Loucy (cell line): ENCODE measurements at regions not wholly inside any gene's neighbourhood (a gene's known extent, or its start where the extent isn't known, plus 50 kb on each side); places are given as distances from the start of the nearest gene placed in this dataset.
"Not testable (repeated sequence)": the region's sequence is repeated elsewhere in the genome, so short reads cannot be mapped to it uniquely, and the experiment has no call there.

ENCODE experiments used
- H2AFZ ChIP-seq: fragments of 200-600 bp; sonication (generic); 2 replicates; pipeline ENCODE4 v1.6.0; 2016; ENCODE audit warnings: antibody characterized with exemption, mild to moderate bottlenecking, low read length, moderate library complexity
- H3F3A ChIP-seq: fragments of 200-600 bp; 2 replicates; pipeline ENCODE4 v1.6.0; 2016; ENCODE audit warnings: antibody characterized with exemption, low read depth, mild to moderate bottlenecking
- H3K27me3 ChIP-seq: fragments of 200-600 bp; sonication (generic); 2 replicates; pipeline ENCODE4 v1.6.1; 2014; ENCODE audit warnings: low read length, mild to moderate bottlenecking; ENCODE audit not compliant: insufficient read depth, poor library complexity, severe bottlenecking
- H3K36me3 ChIP-seq: fragments of 200-600 bp; sonication (generic); 2 replicates; pipeline ENCODE4 v1.6.1; 2016; ENCODE audit warnings: low read length; ENCODE audit not compliant: insufficient read depth
- H3K4me1 ChIP-seq: fragments of 200-600 bp; sonication (generic); 2 replicates; pipeline ENCODE4 v1.5.1; 2014; ENCODE audit warnings: low read length, mild to moderate bottlenecking; ENCODE audit not compliant: insufficient read depth, poor library complexity, severe bottlenecking
- H3K4me2 ChIP-seq: fragments of 200-600 bp; sonication (generic); 2 replicates; pipeline ENCODE4 v1.6.0; 2014; ENCODE audit warnings: antibody characterized with exemption, low read length, low read depth, mild to moderate bottlenecking; ENCODE audit not compliant: poor library complexity, severe bottlenecking
- H3K4me3 ChIP-seq: fragments of 200-600 bp; sonication (generic); 2 replicates; pipeline ENCODE4 v1.5.1; 2014; ENCODE audit warnings: low read length, mild to moderate bottlenecking, mixed read lengths; ENCODE audit not compliant: poor library complexity, severe bottlenecking
- H3K79me2 ChIP-seq: fragments of 200-600 bp; sonication (generic); 2 replicates; pipeline ENCODE4 v1.6.1; 2014; ENCODE audit warnings: low read length; ENCODE audit not compliant: insufficient read depth
- H3K9ac ChIP-seq: fragments of 200-600 bp; sonication (generic); 2 replicates; pipeline ENCODE4 v1.6.0; 2014; ENCODE audit warnings: mild to moderate bottlenecking, low read depth, low read length, moderate library complexity; ENCODE audit not compliant: poor library complexity, severe bottlenecking
- H3K9me2 ChIP-seq: fragments of 200-600 bp; sonication (generic); replicated peaks from 2 replicates; pipeline ENCODE4 v1.6.1; 2016; ENCODE audit warnings: low read depth, low read length, mixed read lengths
- H3K9me3 ChIP-seq: fragments of 200-600 bp; sonication (generic); 2 replicates; pipeline ENCODE4 v1.6.1; 2014; ENCODE audit warnings: mild to moderate bottlenecking, antibody characterized with exemption, low read length, low read depth; ENCODE audit not compliant: insufficient read depth
- H4K20me1 ChIP-seq: fragments of 200-600 bp; sonication (generic); 2 replicates; pipeline ENCODE4 v1.6.0; 2014; ENCODE audit warnings: antibody characterized with exemption, low read length, mild to moderate bottlenecking; ENCODE audit not compliant: insufficient read depth, poor library complexity, severe bottlenecking
- EZH2phosphoT487 ChIP-seq: fragments of 200-600 bp; IDR thresholded peaks from 2 replicates; pipeline ENCODE4 v1.6.1; 2018; ENCODE audit warnings: antibody characterized with exemption, mild to moderate bottlenecking, moderate library complexity, borderline replicate concordance
- TF ChIP-seq, protein P1 (sequence below): fragments of 200-600 bp; sonication (generic); conservative IDR thresholded peaks from 2 replicates; pipeline ENCODE4 v1.5.1; 2014; ENCODE audit warnings: mild to moderate bottlenecking, antibody characterized with exemption, low read length

GRCh38 chr3:104437131-104437750 lies 929.5 kb upstream of the ALCAM start:
- Histone ChIP-seq H3K9ac (no peak overlapping the region), H3K4me3 (no peak overlapping the region), H3K4me2 (no peak overlapping the region), H3F3A (no peaks in the 10 kb centered on the region), H3K9me3 (no peaks in the 10 kb centered on the region), H3K36me3 (no peaks in the 10 kb centered on the region), H2AFZ (no peak overlapping the region), H3K4me1 (no peaks in the 10 kb centered on the region), H3K79me2 (no peaks in the 10 kb centered on the region), H3K27me3 (no peaks in the 10 kb centered on the region), H3K9me2 (no peaks in the 10 kb centered on the region), H4K20me1 (no peaks in the 10 kb centered on the region)
- TF ChIP-seq, protein P1, sequence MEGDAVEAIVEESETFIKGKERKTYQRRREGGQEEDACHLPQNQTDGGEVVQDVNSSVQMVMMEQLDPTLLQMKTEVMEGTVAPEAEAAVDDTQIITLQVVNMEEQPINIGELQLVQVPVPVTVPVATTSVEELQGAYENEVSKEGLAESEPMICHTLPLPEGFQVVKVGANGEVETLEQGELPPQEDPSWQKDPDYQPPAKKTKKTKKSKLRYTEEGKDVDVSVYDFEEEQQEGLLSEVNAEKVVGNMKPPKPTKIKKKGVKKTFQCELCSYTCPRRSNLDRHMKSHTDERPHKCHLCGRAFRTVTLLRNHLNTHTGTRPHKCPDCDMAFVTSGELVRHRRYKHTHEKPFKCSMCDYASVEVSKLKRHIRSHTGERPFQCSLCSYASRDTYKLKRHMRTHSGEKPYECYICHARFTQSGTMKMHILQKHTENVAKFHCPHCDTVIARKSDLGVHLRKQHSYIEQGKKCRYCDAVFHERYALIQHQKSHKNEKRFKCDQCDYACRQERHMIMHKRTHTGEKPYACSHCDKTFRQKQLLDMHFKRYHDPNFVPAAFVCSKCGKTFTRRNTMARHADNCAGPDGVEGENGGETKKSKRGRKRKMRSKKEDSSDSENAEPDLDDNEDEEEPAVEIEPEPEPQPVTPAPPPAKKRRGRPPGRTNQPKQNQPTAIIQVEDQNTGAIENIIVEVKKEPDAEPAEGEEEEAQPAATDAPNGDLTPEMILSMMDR = no peak
- no peak for TF ChIP-seq EZH2phosphoT487

GRCh38 chr3:104437891-104438290 lies 928.8 kb upstream of the ALCAM start:
- no peak overlapping the region for H3K9ac ChIP-seq
- H3K27me3 ChIP-seq = no peaks in the 10 kb centered on the region
- H3K36me3 ChIP-seq = no peaks in the 10 kb centered on the region
- no peaks in the 10 kb centered on the region for H3K9me3 ChIP-seq
- TF ChIP-seq, protein P1 = no peak
- TF ChIP-seq EZH2phosphoT487 = no peak
- H3K4me1 ChIP-seq = no peaks in the 10 kb centered on the region
- no peaks in the 10 kb centered on the region for H4K20me1 ChIP-seq
- no peak overlapping the region for H3K4me3 ChIP-seq
- no peaks in the 10 kb centered on the region for H3F3A ChIP-seq
- H3K4me2 ChIP-seq = no peak overlapping the region
- H3K79me2 ChIP-seq = no peaks in the 10 kb centered on the region
- H3K9me2 ChIP-seq = no peaks in the 10 kb centered on the region
- no peak overlapping the region for H2AFZ ChIP-seq

- Histone ChIP-seq H3K4me1 (no peaks in the 10 kb centered on the region), H3K4me3 (no peak overlapping the region), H2AFZ (no peak overlapping the region), H3F3A (no peaks in the 10 kb centered on the region), H3K9ac (no peak overlapping the region), H3K9me2 (no peaks in the 10 kb centered on the region), H3K4me2 (no peak overlapping the region), H4K20me1 (no peaks in the 10 kb centered on the region), H3K79me2 (no peaks in the 10 kb centered on the region), H3K27me3 (no peaks in the 10 kb centered on the region), H3K9me3 (no peaks in the 10 kb centered on the region), H3K36me3 (no peaks in the 10 kb centered on the region)
- TF ChIP-seq, protein P1 = no peak
- no peak for TF ChIP-seq EZH2phosphoT487
Observed at GRCh38 chr3:104438706-104439105, 928.0 kb upstream of the ALCAM start.

GRCh38 chr3:104445252-104445919 lies 921.3 kb upstream of the ALCAM start:
- not testable (repeated sequence) for H2AFZ ChIP-seq, H3K9me2 ChIP-seq, H3K4me3 ChIP-seq, H3K9me3 ChIP-seq, H3K9ac ChIP-seq, H3K4me2 ChIP-seq, H4K20me1 ChIP-seq, H3K27me3 ChIP-seq, H3F3A ChIP-seq, H3K4me1 ChIP-seq, H3K36me3 ChIP-seq, H3K79me2 ChIP-seq
